ENCODE measurements at regions not wholly inside any gene's neighbourhood (a gene's known extent, or its start where the extent isn't known, plus 50 kb on each side); places are given as distances from the start of the nearest gene placed in this dataset.

GRCh38 chr1:74913978-74914377, 181.0 kb downstream of the TYW3 start:
- no peak overlapping the region for H3K56ac ChIP-seq (ENCODE audit: extremely low read depth, insufficient read depth, low read length)
- no peak overlapping the region for H3K4me2 ChIP-seq (ENCODE audit: low read depth, low read length)
- dilution Hi-C loops (cut with HindIII; ENCODE audit: low sequenced_read_pairs, unreplicated experiment) (no loop called here), in situ Hi-C loops (cut with MboI; ENCODE audit: low sequenced_read_pairs) (no loop called here), intact Hi-C loops (cut with micrococcal nuclease) (no loop called here)
- H3K4me3 ChIP-seq (ENCODE audit: insufficient read depth, low read depth, low read length) = no peak overlapping the region
- H3K9ac ChIP-seq (ENCODE audit: low read depth, low read length) = no peak overlapping the region
- H3K4me1 ChIP-seq (ENCODE audit: control insufficient read depth, insufficient read depth, low read length) = no peaks in the 10 kb centered on the region
- H3K9me3 ChIP-seq (ENCODE audit: control insufficient read depth, insufficient read depth, low read length) = no peaks in the 10 kb centered on the region; the same call in 1 of the 2 replicates
- no peak overlapping the region for H2BK120ac ChIP-seq (ENCODE audit: low read depth, low read length)
- H3K18ac ChIP-seq (ENCODE audit: low read depth, low read length) = no peak overlapping the region
- no peak overlapping the region for H2AK5ac ChIP-seq (ENCODE audit: low read depth, low read length)
- no TSS peak for BruUV-seq (replicated peaks)
- no peaks in the 10 kb centered on the region for H3K27me3 ChIP-seq (ENCODE audit: control insufficient read depth, insufficient read depth, low read length)
- H4K91ac ChIP-seq (ENCODE audit: insufficient read depth, low read depth, low read length) = no peak overlapping the region
- no peak for DNase-seq
- H3K23ac ChIP-seq (ENCODE audit: low read depth, low read length) = no peak overlapping the region
- no peak overlapping the region for H3K14ac ChIP-seq (replicated peaks; ENCODE audit: low read depth, low read length)
- ChIA-PET POLR2A (ENCODE audit: unreplicated experiment) (no interaction called here), CTCF (no interaction called here)
- no peak for ATAC-seq (ENCODE audit: low read depth)
- H4K20me1 ChIP-seq (ENCODE audit: insufficient read depth, low read length) = no peaks in the 10 kb centered on the region
- no peak overlapping the region for H3K4ac ChIP-seq (ENCODE audit: low read depth, low read length)
- WGBS, 2 experiments (ENCODE audit: extremely low coverage in 2 of 2, insufficient read length in 1 of 2) = no CpG with 5 or more reads among the region's 3 CpGs
- no peak overlapping the region for H2BK5ac ChIP-seq (ENCODE audit: low read depth, low read length, poor library complexity, severe bottlenecking)
- H2BK20ac ChIP-seq (ENCODE audit: low read depth, low read length) = no peak overlapping the region
- no peak overlapping the region for H2AFZ ChIP-seq (replicated peaks; ENCODE audit: low read length, poor library complexity)
- no peak overlapping the region for H4K5ac ChIP-seq (ENCODE audit: low read depth, low read length)
- H3K27ac ChIP-seq (ENCODE audit: insufficient read depth, low read length) = no peak overlapping the region
- H3K36me3 ChIP-seq (ENCODE audit: control insufficient read depth, insufficient read depth, low read length) = no peaks in the 10 kb centered on the region
- no peak for TF ChIP-seq POLR2A (IDR thresholded peaks at IDR 0.05; ENCODE audit: low read depth, low read length)
- no peak for TF ChIP-seq MAFK (IDR thresholded peaks at IDR 0.05; ENCODE audit: low read depth, low read length)
- TF ChIP-seq, protein P1, sequence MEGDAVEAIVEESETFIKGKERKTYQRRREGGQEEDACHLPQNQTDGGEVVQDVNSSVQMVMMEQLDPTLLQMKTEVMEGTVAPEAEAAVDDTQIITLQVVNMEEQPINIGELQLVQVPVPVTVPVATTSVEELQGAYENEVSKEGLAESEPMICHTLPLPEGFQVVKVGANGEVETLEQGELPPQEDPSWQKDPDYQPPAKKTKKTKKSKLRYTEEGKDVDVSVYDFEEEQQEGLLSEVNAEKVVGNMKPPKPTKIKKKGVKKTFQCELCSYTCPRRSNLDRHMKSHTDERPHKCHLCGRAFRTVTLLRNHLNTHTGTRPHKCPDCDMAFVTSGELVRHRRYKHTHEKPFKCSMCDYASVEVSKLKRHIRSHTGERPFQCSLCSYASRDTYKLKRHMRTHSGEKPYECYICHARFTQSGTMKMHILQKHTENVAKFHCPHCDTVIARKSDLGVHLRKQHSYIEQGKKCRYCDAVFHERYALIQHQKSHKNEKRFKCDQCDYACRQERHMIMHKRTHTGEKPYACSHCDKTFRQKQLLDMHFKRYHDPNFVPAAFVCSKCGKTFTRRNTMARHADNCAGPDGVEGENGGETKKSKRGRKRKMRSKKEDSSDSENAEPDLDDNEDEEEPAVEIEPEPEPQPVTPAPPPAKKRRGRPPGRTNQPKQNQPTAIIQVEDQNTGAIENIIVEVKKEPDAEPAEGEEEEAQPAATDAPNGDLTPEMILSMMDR (conservative IDR thresholded peaks at IDR 0.05; ENCODE audit: low read depth, low read length) = no peak
- no peak for TF ChIP-seq MXI1 (IDR thresholded peaks at IDR 0.05; ENCODE audit: borderline replicate concordance, low read depth, low read length)
- no peak overlapping the region for H2AK9ac ChIP-seq (replicated peaks; ENCODE audit: low read depth, low read length, poor library complexity)
- no peaks in the 10 kb centered on the region for H3K9me1 ChIP-seq (ENCODE audit: insufficient read depth, low read length)
- no peak overlapping the region for H2BK15ac ChIP-seq (ENCODE audit: low read depth, low read length)
- H4K8ac ChIP-seq (ENCODE audit: low read depth in 2 of 2, low read length in 2 of 2) = no peak overlapping the region
- no peaks in the 10 kb centered on the region for H3K79me1 ChIP-seq (ENCODE audit: low read depth in 1 of 2, low read length in 2 of 2)
